SKM-1 (cell line): ENCODE measurements at regions not wholly inside any gene's neighbourhood (a gene's known extent, or its start where the extent isn't known, plus 50 kb on each side); places are given as distances from the start of the nearest gene placed in this dataset.

Experiments
- DNase-seq: peaks from one replicate; lab custom pipeline; 2025; ENCODE audit not compliant: unreplicated experiment; lab: John Stamatoyannopoulos, UW

GRCh38 chr12:76259660-76260389 is 88.4 kb downstream of the BBS10 start:
- no peak for DNase-seq

GRCh38 chr12:76259106-76259505 is 89.1 kb downstream of the BBS10 start:
- no peak for DNase-seq

GRCh38 chr12:76256904-76257303 is 91.3 kb downstream of the BBS10 start:
- DNase-seq: no peak

GRCh38 chr12:76256321-76256720 is 91.9 kb downstream of the BBS10 start:
- no peak for DNase-seq

- no peak for DNase-seq
Measured at GRCh38 chr12:76255692-76256091, 92.5 kb downstream of the BBS10 start.

GRCh38 chr12:76255281-76255680 is 92.9 kb downstream of the BBS10 start:
- DNase-seq: no peak

GRCh38 chr12:76252031-76252430 is 96.2 kb downstream of the BBS10 start:
- no peak for DNase-seq

- DNase-seq: no peak
Measured at GRCh38 chr12:76250256-76250655, 98.0 kb downstream of the BBS10 start.

- DNase-seq: no peak
Measured at GRCh38 chr12:76249501-76249900, 98.7 kb downstream of the BBS10 start.

- DNase-seq: no peak
Measured at GRCh38 chr12:76247992-76248391, 100.2 kb downstream of the BBS10 start.

- no peak for DNase-seq
Measured at GRCh38 chr12:76247026-76247646, 101.1 kb downstream of the BBS10 start.

GRCh38 chr12:76246611-76247010 is 101.6 kb downstream of the BBS10 start:
- no peak for DNase-seq

- no peak for DNase-seq
Measured at GRCh38 chr12:76244300-76244699, 103.9 kb downstream of the BBS10 start.

- DNase-seq: no peak
Measured at GRCh38 chr12:76242813-76243550, 105.2 kb downstream of the BBS10 start.

- no peak for DNase-seq
Measured at GRCh38 chr12:76241371-76241770, 106.8 kb downstream of the BBS10 start.

GRCh38 chr12:76240281-76240680 is 107.9 kb downstream of the BBS10 start:
- DNase-seq: no peak

- DNase-seq: no peak
Measured at GRCh38 chr12:76238688-76239087, 109.5 kb downstream of the BBS10 start.

- DNase-seq: no peak
Measured at GRCh38 chr12:76237086-76237701, 111.0 kb downstream of the BBS10 start.

GRCh38 chr12:76236640-76237039 is 111.6 kb downstream of the BBS10 start:
- no peak for DNase-seq

GRCh38 chr12:76234741-76235140 is 113.5 kb downstream of the BBS10 start:
- DNase-seq: no peak

GRCh38 chr12:76232013-76232412 is 116.2 kb downstream of the BBS10 start:
- DNase-seq: no peak

- no peak for DNase-seq
Measured at GRCh38 chr12:76226956-76227355, 121.3 kb downstream of the BBS10 start.
